Pancreas (tissue), 10 donors: ENCODE measurements at regions not wholly inside any gene's neighbourhood (a gene's known extent, or its start where the extent isn't known, plus 50 kb on each side); places are given as distances from the start of the nearest gene placed in this dataset.

Experiments used
- ATAC-seq, 4 donors: fragments of 200-7000 bp; cut with Tn5 transposase; one replicate each; pipeline versions ENCODE4 v1.8.0 to v1.9.1; 2020; ENCODE audit warnings: mild to moderate bottlenecking in 4 of 4, moderate library complexity in 4 of 4
- DNase-seq, 6 donors: peaks; one replicate each; pipeline ENCODE4 v3.0.0-alpha.2; 2020
- FAIRE-seq: peaks from 2 replicates; lab custom pipeline; 2012; peaks lifted over from hg19 to GRCh38; lab: Jason Lieb, UNC
- H3K27ac ChIP-seq, 4 donors: fragments of 200-600 bp; sonication (generic); 1 replicate in 3 of 4; 2 replicates in 1 of 4; pipeline versions ENCODE4 v1.5.0 to v1.8.0; 2020
- H3K27me3 ChIP-seq, 4 donors: fragments of 200-600 bp; one replicate each; pipeline ENCODE4 v1.8.0; 2021
- H3K36me3 ChIP-seq, 3 donors: fragments of 200-600 bp; sonication (generic) in 1 of 3; one replicate each; pipeline versions ENCODE4 v1.5.0 to v1.8.0; 2020 to 2021
- H3K4me1 ChIP-seq, 3 donors: fragments of 200-600 bp; one replicate each; pipeline ENCODE4 v1.8.0; 2021
- H3K4me3 ChIP-seq, 4 donors: fragments of 200-600 bp; sonication (generic) in 2 of 4; one replicate each; pipeline versions ENCODE4 v1.5.0 to v1.8.0; 2020 to 2021
- H3K9me3 ChIP-seq, 4 donors: fragments of 200-600 bp; one replicate each; pipeline ENCODE4 v1.8.0; 2021
- CTCF ChIP-seq, 4 donors: fragments of 200-600 bp; sonication (generic) in 3 of 4; IDR thresholded peaks; one replicate each; pipeline versions ENCODE4 v1.5.0 to v1.8.0; 2021; ENCODE audit warnings: antibody characterized with exemption in 4 of 4
- WGBS, 2 donors: extraction: QIAGEN DNeasy Blood & Tissue Kit; methylation state at CpG; one replicate each; pipeline ENCODE4 v1.1.7; 2013; 5-methylcytosine and 5-hydroxymethylcytosine counted together
- intact Hi-C, 3 donors: fragments of 100-400 bp; cut with DNase I; formaldehyde crosslinking; loops; one replicate each; pipeline versions ENCODE4 v1.11.1 to v1.14.2; 2022
- donor health status: healthy with polysubstance abuse.
- donor health status: DM: no; HTN: no; CAD: no; lungs with moderate emphysema.
- donor health status: DM: no; HTN: no; CAD: no.
- donor health status: control.
- donor health status: control.
- donor health status: Bipolar disorder and iron deficiency.
- donor health status: DM: yes; HTN: yes; CAD: no.
- donor health status: DM: no; HTN: no; CAD: no.
- donor health status: DM: no; HTN: no; CAD: no.
- donor health status: DM: yes; HTN: yes; CAD: no.

- Histone ChIP-seq H3K36me3 (no peaks in the 10 kb centered on the region), H3K27me3 (no peaks in the 10 kb centered on the region), H3K4me1 (no peaks in the 10 kb centered on the region), H3K4me3 (no peak overlapping the region), H3K27ac (no peak overlapping the region), H3K9me3 (no peaks in the 10 kb centered on the region)
- 55 to 60% methylated on average over 7 of the region's 7 CpGs for WGBS, 2 donors
- intact Hi-C loops = no loop called here
- no peak for TF ChIP-seq CTCF (IDR thresholded peaks at IDR 0.05)
- no peak for ATAC-seq
- FAIRE-seq = no peak
- DNase-seq = no peak
Measured at GRCh38 chr7:104040666-104041065, 51.2 kb upstream of the RELN start.

- no peak for DNase-seq
- no peaks in the 10 kb centered on the region for H3K9me3 ChIP-seq
- TF ChIP-seq CTCF (IDR thresholded peaks at IDR 0.05) = no peak
- intact Hi-C loops = no loop called here
- no peak overlapping the region for H3K4me3 ChIP-seq
- WGBS, 2 donors = 43 to 56% methylated on average over 3 of the region's 3 CpGs
- no peaks in the 10 kb centered on the region for H3K27me3 ChIP-seq
- no peaks in the 10 kb centered on the region for H3K4me1 ChIP-seq
- no peak for FAIRE-seq
- no peak for ATAC-seq
- no peaks in the 10 kb centered on the region for H3K36me3 ChIP-seq
- H3K27ac ChIP-seq = no peak overlapping the region
Measured at GRCh38 chr7:104039363-104039762, 49.9 kb upstream of the RELN start.
